ENCODE measurements at regions not wholly inside any gene's neighbourhood (a gene's known extent, or its start where the extent isn't known, plus 50 kb on each side); places are given as distances from the start of the nearest gene placed in this dataset.

DNA sequence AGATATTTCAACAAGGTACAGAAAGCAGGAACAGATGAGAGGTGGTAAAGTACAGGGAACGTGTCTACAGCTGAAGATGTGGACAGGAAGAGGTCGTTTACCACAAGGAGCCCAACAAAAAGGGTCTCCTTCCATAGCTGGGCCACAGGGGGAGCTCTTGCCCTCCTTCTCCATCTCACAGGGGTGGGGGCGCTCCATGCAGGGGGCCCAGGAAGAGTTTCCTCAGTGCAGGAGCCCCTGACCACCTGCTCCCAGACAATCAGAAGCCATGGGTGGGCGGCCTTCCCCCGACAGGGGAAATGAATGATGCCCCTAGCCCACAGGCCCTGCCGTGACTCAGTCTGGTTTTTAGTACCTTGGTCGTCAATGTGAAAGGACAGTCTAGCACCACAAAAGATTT is 163.6 kb upstream of the ZNF516 start:
- no peaks in the 10 kb centered on the region for H3K9me3 Mint-ChIP-seq
- POLR2A ChIA-PET (ENCODE audit: partially characterized antibody), result interaction anchor here (0.6 kb wide), 1 partner anchor 231 kb away, joined by 3 read pairs; no protein-coding TSS in a partner anchor
- Histone ChIP-seq H3K36me3 (ENCODE audit: insufficient read depth, low read length) (no peaks in the 10 kb centered on the region), H3K4me3 (ENCODE audit: low read length in 2 of 2) (no peak overlapping the region), H3K27ac (ENCODE audit: low read depth, low read length) (no peak overlapping the region), H3K4me1 (ENCODE audit: insufficient read depth, low read length) (peaks cover 14% of the 10 kb centered on the region), H3K27me3 (ENCODE audit: insufficient read depth, low read length) (peaks cover 30% of the 10 kb centered on the region), H3K9me3 (ENCODE audit: control insufficient read depth in 1 of 2, low read length in 2 of 2) (no peaks in the 10 kb centered on the region)
- H3K27ac Mint-ChIP-seq, result no peak overlapping the region
- H3K36me3 Mint-ChIP-seq, result no peaks in the 10 kb centered on the region
- DNase-seq, result no peak
- H3K27me3 Mint-ChIP-seq, result peaks cover 19 to 28% of the 10 kb centered on the region in 2 donors
- H3K4me3 Mint-ChIP-seq, result peak overlapping the region in 1 of 8 donors; percentile 21
- intact Hi-C loops (cut with micrococcal nuclease), result no loop called here
- CTCF ChIA-PET (ENCODE audit: partially characterized antibody), result interaction anchor here (1.0 kb wide), 1 partner anchor 10 kb away, joined by 3 read pairs; no protein-coding TSS in a partner anchor
- H3K4me1 Mint-ChIP-seq, result peaks cover 4 to 12% (median 10%) of the 10 kb centered on the region in 4 donors

DNA sequence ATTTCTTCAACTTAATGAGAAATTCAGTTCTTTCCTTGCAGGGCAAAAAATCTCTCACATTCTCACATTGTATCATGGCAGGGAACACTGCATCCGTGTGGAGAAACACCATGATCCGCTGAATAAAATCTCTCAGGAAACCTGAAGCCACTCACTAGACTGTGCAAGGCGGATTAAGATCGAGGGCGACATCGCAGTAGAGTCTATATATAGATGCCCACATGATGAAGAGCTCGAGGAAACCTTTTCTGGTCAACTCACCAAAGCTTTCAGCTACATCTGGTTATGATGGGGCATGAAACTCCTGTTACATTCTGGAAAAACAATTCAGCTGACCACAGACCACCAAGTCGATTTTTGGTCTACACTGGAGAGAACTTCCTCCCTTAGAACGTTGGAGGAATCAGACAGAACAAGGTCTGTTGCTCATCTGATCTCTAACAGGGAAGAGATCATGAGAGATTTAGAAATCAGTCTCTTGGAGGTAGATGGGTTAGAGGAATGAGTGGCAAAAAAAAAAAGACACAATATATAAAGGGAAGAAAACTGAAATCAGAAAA is 162.9 kb upstream of the ZNF516 start:
- Mint-ChIP-seq H3K9me3 (no peaks in the 10 kb centered on the region), H3K4me3 (peak overlapping the region in 2 of 8 donors; percentile 0 to 4), H3K27ac (no peak overlapping the region), H3K27me3 (peaks cover 20 to 29% of the 10 kb centered on the region in 2 donors), H3K4me1 (peaks cover 4 to 12% (median 10%) of the 10 kb centered on the region in 4 donors), H3K36me3 (no peaks in the 10 kb centered on the region)
- intact Hi-C loops (cut with micrococcal nuclease), result no loop called here
- DNase-seq, result no peak
- Histone ChIP-seq H3K36me3 (ENCODE audit: insufficient read depth, low read length) (no peaks in the 10 kb centered on the region), H3K9me3 (ENCODE audit: control insufficient read depth in 1 of 2, low read length in 2 of 2) (no peaks in the 10 kb centered on the region), H3K27ac (ENCODE audit: low read depth, low read length) (no peak overlapping the region), H3K27me3 (ENCODE audit: insufficient read depth, low read length) (peaks cover 30% of the 10 kb centered on the region), H3K4me1 (ENCODE audit: insufficient read depth, low read length) (peaks cover 14% of the 10 kb centered on the region), H3K4me3 (ENCODE audit: low read length in 2 of 2) (no peak overlapping the region)
- POLR2A ChIA-PET (ENCODE audit: partially characterized antibody), result no interaction called here
- CTCF ChIA-PET (ENCODE audit: partially characterized antibody), result interaction anchor here (1.0 kb wide), 1 partner anchor 11 kb away, joined by 3 read pairs; no protein-coding TSS in a partner anchor

DNA sequence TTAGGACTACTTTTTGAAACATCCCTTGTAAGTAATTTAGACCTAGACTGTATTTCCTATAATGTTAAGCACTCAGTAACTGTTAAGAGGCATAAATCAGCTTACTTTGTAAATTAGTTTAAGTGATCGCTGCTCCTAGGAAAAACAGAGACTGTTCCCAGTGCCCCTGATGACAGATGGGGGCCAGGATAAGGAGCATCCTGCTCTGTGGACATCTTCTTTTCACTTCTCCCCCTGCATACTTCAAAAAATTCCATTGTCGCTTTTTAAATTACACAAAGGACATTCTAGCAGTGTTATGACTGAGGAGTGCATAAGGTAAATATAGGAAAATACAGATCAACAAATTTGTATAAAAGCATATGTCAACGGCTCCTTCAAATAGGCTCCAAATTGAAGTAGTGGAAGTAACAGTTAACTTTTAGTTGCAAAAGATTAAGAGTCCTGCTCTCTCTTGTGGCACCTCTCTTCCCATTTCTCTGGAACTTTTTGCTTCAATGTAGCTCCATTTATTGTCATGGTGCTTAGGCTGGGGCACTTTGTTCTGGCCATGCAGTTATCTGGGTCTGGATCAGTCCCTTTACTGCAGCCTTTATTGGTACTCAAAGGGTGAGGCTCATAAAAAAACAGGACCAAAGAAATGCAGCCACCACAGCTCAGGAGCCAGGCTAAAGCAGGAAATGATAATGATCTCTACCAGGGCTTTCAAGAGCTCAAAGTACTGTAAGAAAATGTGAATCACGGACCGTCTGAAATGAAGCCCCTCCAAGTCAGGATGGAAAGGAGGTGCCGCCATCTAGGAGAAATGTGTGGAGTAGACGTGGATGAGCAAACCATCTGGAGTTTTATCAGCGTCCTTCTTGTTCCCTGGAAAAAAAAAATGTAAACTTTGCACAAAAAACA is 162.1 kb upstream of the ZNF516 start:
- intact Hi-C loops (cut with micrococcal nuclease), result no loop called here

DNA sequence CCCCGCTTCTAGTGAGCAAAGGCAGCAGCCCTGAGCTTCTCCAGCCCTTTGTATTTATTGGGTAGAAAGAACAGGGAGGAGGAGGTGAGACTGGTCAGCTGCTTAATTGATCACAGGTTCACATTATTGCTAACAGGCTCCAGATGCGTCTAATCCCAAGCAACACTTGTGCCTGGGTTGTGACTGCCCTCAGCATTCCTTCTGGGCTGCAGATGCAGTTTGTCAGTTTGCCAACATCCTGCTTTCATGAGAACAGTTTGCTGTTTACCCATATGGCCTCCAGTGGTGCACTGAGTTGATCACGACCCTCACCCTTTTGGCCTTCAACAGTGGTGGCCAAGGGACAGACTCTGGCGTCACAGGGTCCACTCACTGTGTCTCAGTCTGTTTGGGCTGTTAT is 159.5 kb upstream of the ZNF516 start:
- Histone ChIP-seq H3K27me3 (ENCODE audit: insufficient read depth, low read length) (peaks cover 34% of the 10 kb centered on the region), H3K4me3 (ENCODE audit: low read length in 2 of 2) (no peak overlapping the region), H3K27ac (ENCODE audit: low read depth, low read length) (no peak overlapping the region), H3K36me3 (ENCODE audit: insufficient read depth, low read length) (no peaks in the 10 kb centered on the region), H3K4me1 (ENCODE audit: insufficient read depth, low read length) (peaks cover 14% of the 10 kb centered on the region), H3K9me3 (ENCODE audit: control insufficient read depth in 1 of 2, low read length in 2 of 2) (no peaks in the 10 kb centered on the region)
- DNase-seq, result no peak
- Mint-ChIP-seq H3K4me1 (peaks cover 4 to 12% (median 10%) of the 10 kb centered on the region in 4 donors), H3K4me3 (no peak overlapping the region), H3K27me3 (peaks cover 28 to 50% of the 10 kb centered on the region in 2 donors), H3K9me3 (no peaks in the 10 kb centered on the region), H3K27ac (no peak overlapping the region), H3K36me3 (no peaks in the 10 kb centered on the region)
- intact Hi-C loops (cut with micrococcal nuclease), result no loop called here
- ChIA-PET POLR2A (ENCODE audit: partially characterized antibody) (no interaction called here), CTCF (ENCODE audit: partially characterized antibody) (no interaction called here)

More for the DNA sequence above, 162.1 kb upstream of the ZNF516 start:
- CTCF ChIA-PET (ENCODE audit: partially characterized antibody), result no interaction called here
- Histone ChIP-seq H3K36me3 (ENCODE audit: insufficient read depth, low read length) (no peaks in the 10 kb centered on the region), H3K4me3 (ENCODE audit: low read length in 2 of 2) (no peak overlapping the region), H3K27ac (ENCODE audit: low read depth, low read length) (no peak overlapping the region), H3K4me1 (ENCODE audit: insufficient read depth, low read length) (peaks cover 14% of the 10 kb centered on the region), H3K9me3 (ENCODE audit: control insufficient read depth in 1 of 2, low read length in 2 of 2) (no peaks in the 10 kb centered on the region), H3K27me3 (ENCODE audit: insufficient read depth, low read length) (peaks cover 34% of the 10 kb centered on the region)
- DNase-seq, result no peak
- POLR2A ChIA-PET (ENCODE audit: partially characterized antibody), result no interaction called here
- Mint-ChIP-seq H3K4me3 (peak overlapping the region in 1 of 8 donors; percentile 2), H3K4me1 (peaks cover 4 to 12% (median 10%) of the 10 kb centered on the region in 4 donors), H3K27me3 (peaks cover 23 to 35% of the 10 kb centered on the region in 2 donors), H3K36me3 (no peaks in the 10 kb centered on the region), H3K27ac (no peak overlapping the region), H3K9me3 (no peaks in the 10 kb centered on the region)

DNA sequence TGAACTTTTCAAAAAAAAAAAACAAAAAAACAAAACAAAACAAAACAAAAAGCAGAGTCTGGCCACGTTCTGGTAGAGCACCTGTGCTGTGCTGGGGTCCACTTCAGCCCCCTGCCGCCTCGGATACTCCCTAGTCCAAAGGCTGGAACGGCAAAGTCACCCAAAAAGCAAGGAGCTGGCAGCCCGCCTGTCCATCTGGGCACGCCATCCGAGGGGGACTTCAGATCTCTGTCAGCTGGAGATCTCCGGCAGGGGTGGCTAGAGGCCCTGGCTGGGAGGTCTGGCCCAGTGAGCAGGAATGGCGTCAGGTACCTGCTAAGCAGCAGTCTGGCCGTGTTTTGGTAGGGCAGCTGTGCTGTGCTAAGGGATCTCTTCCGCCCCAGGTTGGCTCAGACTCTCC is 152.3 kb upstream of the ZNF516 start:
- Mint-ChIP-seq H3K27ac (no peak overlapping the region), H3K36me3 (no peaks in the 10 kb centered on the region), H3K4me3 (no peak overlapping the region), H3K4me1 (no peaks in the 10 kb centered on the region), H3K9me3 (no peaks in the 10 kb centered on the region), H3K27me3 (peaks cover 10 to 19% of the 10 kb centered on the region in 2 donors)
- CTCF ChIA-PET (ENCODE audit: partially characterized antibody), result no interaction called here
- Histone ChIP-seq H3K4me3 (ENCODE audit: low read length in 2 of 2) (no peak overlapping the region), H3K27me3 (ENCODE audit: insufficient read depth, low read length) (no peaks in the 10 kb centered on the region), H3K9me3 (ENCODE audit: control insufficient read depth in 1 of 2, low read length in 2 of 2) (no peaks in the 10 kb centered on the region), H3K36me3 (ENCODE audit: insufficient read depth, low read length) (no peaks in the 10 kb centered on the region), H3K4me1 (ENCODE audit: insufficient read depth, low read length) (no peaks in the 10 kb centered on the region), H3K27ac (ENCODE audit: low read depth, low read length) (no peak overlapping the region)
- intact Hi-C loops (cut with micrococcal nuclease), result no loop called here
- POLR2A ChIA-PET (ENCODE audit: partially characterized antibody), result no interaction called here
- no peak for DNase-seq

GRCh38 chr18:76644580-76644979 is 149.5 kb upstream of the ZNF516 start:
- Mint-ChIP-seq H3K9me3 (no peaks in the 10 kb centered on the region), H3K4me1 (no peaks in the 10 kb centered on the region), H3K36me3 (no peaks in the 10 kb centered on the region), H3K27me3 (peaks cover 3 to 5% of the 10 kb centered on the region in 2 donors), H3K4me3 (no peak overlapping the region), H3K27ac (peak overlapping the region in 1 of 7 donors; percentile 35)
- POLR2A ChIA-PET (ENCODE audit: partially characterized antibody), result no interaction called here
- no peak overlapping the region for H3K27ac ChIP-seq (ENCODE audit: low read depth, low read length)
- CTCF ChIA-PET (ENCODE audit: partially characterized antibody), result no interaction called here
- no peaks in the 10 kb centered on the region for H3K4me1 ChIP-seq (ENCODE audit: insufficient read depth, low read length)
- H3K27me3 ChIP-seq (ENCODE audit: insufficient read depth, low read length), result no peaks in the 10 kb centered on the region
- no peak overlapping the region for H3K4me3 ChIP-seq (ENCODE audit: low read length in 2 of 2)
- intact Hi-C loops (cut with micrococcal nuclease), result no loop called here
- no peaks in the 10 kb centered on the region for H3K36me3 ChIP-seq (ENCODE audit: insufficient read depth, low read length)
- DNase-seq, result no peak
- no peaks in the 10 kb centered on the region for H3K9me3 ChIP-seq (ENCODE audit: control insufficient read depth in 1 of 2, low read length in 2 of 2)

GRCh38 chr18:76643996-76644395 is 149.0 kb upstream of the ZNF516 start:
- no peak for DNase-seq
- H3K36me3 ChIP-seq (ENCODE audit: insufficient read depth, low read length), result no peaks in the 10 kb centered on the region
- H3K27ac ChIP-seq (ENCODE audit: low read depth, low read length), result no peak overlapping the region

More at GRCh38 chr18:76643996-76644395, 149.0 kb upstream of the ZNF516 start:
- POLR2A ChIA-PET (ENCODE audit: partially characterized antibody), result no interaction called here
- no peaks in the 10 kb centered on the region for H3K9me3 Mint-ChIP-seq
- intact Hi-C loops (cut with micrococcal nuclease), result no loop called here
- Histone ChIP-seq H3K4me1 (ENCODE audit: insufficient read depth, low read length) (no peaks in the 10 kb centered on the region), H3K27me3 (ENCODE audit: insufficient read depth, low read length) (no peaks in the 10 kb centered on the region), H3K9me3 (ENCODE audit: control insufficient read depth in 1 of 2, low read length in 2 of 2) (no peaks in the 10 kb centered on the region), H3K4me3 (ENCODE audit: low read length in 2 of 2) (no peak overlapping the region)
- no peak overlapping the region for H3K4me3 Mint-ChIP-seq
- H3K27me3 Mint-ChIP-seq, result peaks cover 2 to 5% of the 10 kb centered on the region in 2 donors
- H3K36me3 Mint-ChIP-seq, result no peaks in the 10 kb centered on the region
- CTCF ChIA-PET (ENCODE audit: partially characterized antibody), result no interaction called here
- no peak overlapping the region for H3K27ac Mint-ChIP-seq
- no peaks in the 10 kb centered on the region for H3K4me1 Mint-ChIP-seq
